Activated CD8-positive, alpha-beta memory T cell treated with anti-CD3 and anti-CD28 coated beads for 36 hours (primary cell): ENCODE measurements at regions not wholly inside any gene's neighbourhood (a gene's known extent, or its start where the extent isn't known, plus 50 kb on each side); places are given as distances from the start of the nearest gene placed in this dataset.

Source experiments
- CTCF ChIA-PET: fragments of 350-600 bp; sonication (Branson Sonifier 250); formaldehyde crosslinking; loops from one replicate; lab custom pipeline; 2021; ENCODE audit warnings: antibody characterized with exemption; lab: Charles Lee
- POLR2A ChIA-PET: fragments of 350-600 bp; sonication (Branson Sonifier 250); formaldehyde crosslinking; loops from one replicate; lab custom pipeline; 2021; ENCODE audit warnings: antibody characterized with exemption; lab: Charles Lee

GRCh38 chr1:103854279-103854678, 104.6 kb downstream of the AMY1C start:
- CTCF ChIA-PET: no interaction called here

DNA sequence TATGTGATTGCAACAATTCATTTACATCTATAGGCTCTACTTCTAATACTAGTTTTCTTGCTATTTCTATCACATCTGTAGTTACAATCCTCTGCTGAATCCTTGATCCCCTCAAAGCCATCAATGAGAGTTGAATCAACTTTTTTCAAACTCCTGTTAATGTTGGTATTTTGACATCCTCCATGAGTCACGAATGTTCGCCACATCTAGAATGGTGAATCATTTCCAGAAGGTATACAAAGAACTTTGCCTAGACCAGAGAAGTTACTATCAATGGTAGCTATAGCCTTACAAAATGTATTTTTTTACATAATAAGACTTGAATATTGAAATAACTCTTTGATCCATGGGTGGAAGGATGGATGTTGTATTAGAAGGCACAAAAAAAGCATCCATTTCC, 110.0 kb downstream of the AMY1C start:
- ChIA-PET CTCF (no interaction called here), POLR2A (no interaction called here)

More at GRCh38 chr1:103854279-103854678, 104.6 kb downstream of the AMY1C start:
- POLR2A ChIA-PET: no interaction called here

DNA sequence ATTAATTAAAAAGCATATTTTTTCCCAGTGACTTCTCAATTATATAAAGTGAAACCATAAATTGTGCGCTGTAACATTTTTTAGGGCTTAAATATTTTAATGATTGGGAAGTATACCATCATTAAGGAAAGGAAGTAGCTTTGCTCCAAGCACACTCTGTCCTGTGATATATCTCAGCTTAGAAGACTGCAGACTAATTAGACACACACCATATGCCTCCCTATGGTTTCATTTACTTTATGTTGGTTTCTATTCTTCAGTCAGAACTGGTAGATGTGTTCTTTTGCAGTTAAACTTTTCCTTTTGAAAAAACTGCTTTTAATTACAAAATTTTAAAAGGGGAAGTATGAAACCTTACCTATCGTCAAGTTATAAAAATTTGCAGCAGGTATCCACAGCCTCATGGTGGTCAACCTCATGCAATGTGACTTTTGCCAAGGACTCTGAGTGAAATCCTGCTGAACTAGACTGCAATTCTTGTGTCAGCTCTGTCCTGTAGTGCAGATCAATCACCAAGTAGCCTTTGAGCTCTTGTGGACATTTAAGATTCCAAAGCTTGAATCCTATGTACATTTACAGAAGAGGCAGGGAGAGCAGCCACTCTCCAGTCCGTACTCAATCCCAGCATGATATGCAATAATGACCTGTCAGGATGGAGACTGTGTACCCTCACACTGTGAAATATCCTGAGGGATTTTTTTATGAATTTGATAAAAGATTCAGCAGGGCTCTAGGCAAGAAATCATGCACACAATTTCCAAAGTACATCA, 149.1 kb downstream of the AMY1C start:
- ChIA-PET CTCF (no interaction called here), POLR2A (no interaction called here)

DNA sequence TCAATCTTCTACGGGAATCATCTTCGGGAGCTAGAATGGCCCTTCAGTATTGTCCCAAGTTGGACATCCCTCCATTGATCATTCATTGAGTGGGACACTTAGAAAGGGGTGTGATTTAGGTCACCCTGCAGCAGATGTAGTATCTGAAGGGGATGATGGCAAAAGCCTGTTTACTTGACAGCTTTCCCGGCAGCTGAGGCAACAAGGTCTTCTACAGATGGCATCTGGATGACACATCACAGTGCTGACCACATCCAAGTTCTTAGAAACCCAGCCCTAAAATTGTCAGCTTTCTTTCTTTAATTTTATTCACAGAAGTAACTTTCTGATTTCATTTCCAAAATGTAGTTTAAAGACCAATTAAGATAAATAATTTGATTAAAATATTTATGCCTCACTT, 150.3 kb downstream of the AMY1C start:
- ChIA-PET CTCF (no interaction called here), POLR2A (no interaction called here)

- POLR2A ChIA-PET: no interaction called here
- CTCF ChIA-PET: no interaction called here
Measured at GRCh38 chr1:103901072-103901471, 151.4 kb downstream of the AMY1C start.

DNA sequence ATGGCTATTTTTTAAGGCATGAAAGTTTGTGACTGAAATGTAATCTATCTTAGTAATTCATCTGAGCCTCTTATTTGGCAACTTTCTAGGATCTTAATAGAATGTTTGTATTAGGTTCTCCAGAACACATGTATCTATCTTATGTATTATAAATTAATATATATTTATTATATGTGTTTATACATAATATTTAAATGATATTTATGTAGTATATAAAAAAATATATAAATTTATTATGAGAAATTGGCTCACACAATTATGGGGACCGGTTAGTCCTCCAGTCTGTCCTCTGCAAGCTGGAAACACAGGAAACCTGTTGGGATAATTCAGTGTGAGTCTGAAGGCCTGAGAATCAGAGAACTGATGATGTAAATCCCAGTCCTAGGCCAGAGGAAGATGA, 155.7 kb downstream of the AMY1C start:
- ChIA-PET POLR2A (no interaction called here), CTCF (no interaction called here)

DNA sequence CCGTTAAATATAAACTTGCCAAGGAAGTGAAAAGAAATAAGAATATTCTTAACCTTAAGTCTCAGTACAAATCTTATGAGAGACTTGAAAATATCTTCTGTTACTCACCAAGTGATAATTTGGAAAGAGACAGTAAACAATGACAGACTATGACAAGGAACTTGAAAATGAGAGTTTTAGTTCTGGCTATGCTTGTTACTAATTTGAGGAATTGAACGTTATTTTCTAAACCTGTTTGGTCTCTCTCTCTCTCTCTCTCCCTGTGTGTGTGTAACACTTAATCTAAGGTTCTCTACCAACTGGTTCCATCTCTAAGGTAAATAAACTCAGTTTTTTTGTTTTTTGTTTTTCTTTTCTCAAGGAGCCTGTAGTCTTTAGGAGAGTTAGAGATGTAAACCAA, 161.8 kb downstream of the AMY1C start:
- CTCF ChIA-PET: no interaction called here
- POLR2A ChIA-PET: interaction anchor here (0.7 kb wide), 1 partner anchor 105 kb away, joined by 3 read pairs; no protein-coding TSS in a partner anchor

DNA sequence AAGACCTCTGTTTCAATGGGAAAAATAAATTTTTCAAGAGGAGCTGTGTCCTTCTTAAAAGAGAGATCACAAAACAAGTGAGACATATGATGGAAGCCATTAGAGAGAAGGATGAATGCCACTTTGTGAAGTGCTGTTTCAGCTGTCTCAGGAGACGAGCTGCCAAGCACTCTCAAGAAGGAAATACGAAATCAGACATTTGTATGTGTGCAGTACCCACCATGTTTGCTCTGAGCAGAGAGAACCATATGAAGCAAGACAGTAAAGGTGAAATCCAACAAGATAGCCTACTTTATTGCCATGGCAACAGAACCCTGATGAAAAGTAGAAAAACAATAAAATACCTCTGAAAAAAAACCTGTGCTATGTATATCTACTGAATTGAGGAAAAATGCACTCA, 168.1 kb downstream of the AMY1C start:
- ChIA-PET CTCF (no interaction called here), POLR2A (no interaction called here)

DNA sequence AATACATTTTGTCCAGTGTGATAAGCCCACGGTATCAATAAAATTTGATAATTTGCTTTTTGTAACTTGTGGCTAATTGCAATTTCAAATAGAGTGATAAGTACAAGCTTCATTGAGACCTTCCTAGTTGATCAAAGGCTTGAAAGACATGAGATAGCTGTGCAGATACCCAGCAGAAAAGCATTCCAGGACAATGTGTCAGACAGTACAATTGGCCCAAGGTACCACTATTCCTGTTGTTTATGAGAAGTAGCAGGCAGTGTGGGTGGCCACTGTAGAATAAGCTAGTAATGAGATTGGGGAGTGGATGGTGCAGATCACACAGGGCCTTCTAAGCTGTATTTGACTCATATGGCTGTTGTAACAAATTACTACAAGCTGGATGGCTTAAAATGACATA, 182.2 kb downstream of the AMY1C start:
- ChIA-PET CTCF (no interaction called here), POLR2A (no interaction called here)

- POLR2A ChIA-PET: no interaction called here
- CTCF ChIA-PET: no interaction called here
Measured at GRCh38 chr1:103937763-103938357, 188.2 kb downstream of the AMY1C start.

DNA sequence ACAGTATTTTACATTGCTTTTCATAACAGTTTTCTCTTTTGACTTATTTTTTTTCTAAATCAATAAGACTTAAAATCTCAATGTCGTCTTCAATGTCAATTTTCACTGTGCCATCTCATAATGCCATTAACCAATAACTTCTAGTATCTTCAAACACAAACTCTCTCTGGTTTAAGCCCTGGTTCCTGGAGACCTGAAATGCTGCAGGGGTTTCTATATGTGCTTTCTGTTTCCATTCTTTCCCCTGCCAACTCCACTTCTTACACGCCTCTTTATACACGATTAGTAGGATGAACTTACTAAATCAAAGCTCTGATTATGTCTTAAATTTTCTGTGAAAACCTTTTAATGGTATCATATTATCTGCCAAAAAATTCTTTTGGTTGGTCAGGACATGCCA, 191.4 kb downstream of the AMY1C start:
- POLR2A ChIA-PET: no interaction called here
- CTCF ChIA-PET: no interaction called here

DNA sequence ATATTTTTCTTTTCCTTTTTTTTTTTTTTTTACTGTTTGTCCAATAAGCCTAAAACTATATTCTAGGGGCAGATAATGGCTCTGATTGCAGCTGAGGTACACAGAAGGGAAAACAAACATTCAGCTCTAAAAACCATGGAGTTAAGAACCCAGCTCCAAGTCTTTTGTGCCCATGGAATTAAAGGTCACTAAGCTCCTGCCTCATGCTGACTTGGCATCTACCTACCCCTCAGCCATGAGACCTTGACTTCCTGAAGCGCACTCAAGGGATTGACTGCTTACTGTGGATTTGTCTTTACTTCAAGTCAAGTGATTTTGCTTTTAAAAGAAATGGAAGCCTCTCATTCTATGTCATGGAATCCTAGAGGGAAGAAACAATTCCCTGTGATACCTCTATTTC, 192.3 kb downstream of the AMY1C start:
- ChIA-PET POLR2A (no interaction called here), CTCF (no interaction called here)

DNA sequence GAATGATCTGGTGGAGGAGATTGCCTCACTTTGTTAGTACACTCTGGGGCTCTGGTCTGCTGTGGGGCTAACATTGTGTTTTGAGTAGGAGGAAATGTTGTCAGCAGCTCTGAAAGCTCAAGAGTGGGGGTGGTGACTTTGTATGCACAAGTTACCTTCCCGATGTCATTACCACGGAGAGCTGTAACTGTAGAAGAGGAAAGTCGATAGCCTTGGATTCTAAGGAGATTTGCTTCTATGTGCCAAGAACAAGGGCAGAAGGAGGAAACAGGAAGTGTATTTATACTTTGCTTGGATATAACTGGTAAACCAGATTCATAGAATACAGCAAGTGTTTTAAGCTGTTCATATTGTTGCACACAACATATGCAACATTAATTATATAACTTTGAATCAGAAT, 196.1 kb downstream of the AMY1C start:
- POLR2A ChIA-PET: no interaction called here
- CTCF ChIA-PET: no interaction called here

DNA sequence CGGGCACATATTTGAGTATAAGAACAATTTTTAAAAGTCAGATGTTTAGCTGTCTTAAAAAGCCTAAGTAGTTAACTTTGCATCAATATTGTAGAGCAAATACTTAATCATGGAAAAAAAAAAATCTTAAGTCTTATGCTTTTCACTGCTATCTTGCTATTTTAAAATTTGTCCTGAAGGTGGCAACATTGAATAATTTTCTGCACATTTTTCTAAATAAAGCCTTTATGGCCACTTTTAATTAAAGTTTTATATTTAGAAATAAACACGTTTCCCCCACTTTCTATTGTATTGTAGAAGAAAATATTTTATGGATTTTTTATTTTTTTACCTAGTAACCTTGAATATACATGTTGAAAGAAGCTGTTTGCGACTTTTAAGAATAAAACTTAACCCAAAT, 198.8 kb downstream of the AMY1C start:
- ChIA-PET POLR2A (no interaction called here), CTCF (no interaction called here)

- CTCF ChIA-PET: no interaction called here
- POLR2A ChIA-PET: no interaction called here
Measured at GRCh38 chr1:103949779-103950178, 200.1 kb downstream of the AMY1C start.

DNA sequence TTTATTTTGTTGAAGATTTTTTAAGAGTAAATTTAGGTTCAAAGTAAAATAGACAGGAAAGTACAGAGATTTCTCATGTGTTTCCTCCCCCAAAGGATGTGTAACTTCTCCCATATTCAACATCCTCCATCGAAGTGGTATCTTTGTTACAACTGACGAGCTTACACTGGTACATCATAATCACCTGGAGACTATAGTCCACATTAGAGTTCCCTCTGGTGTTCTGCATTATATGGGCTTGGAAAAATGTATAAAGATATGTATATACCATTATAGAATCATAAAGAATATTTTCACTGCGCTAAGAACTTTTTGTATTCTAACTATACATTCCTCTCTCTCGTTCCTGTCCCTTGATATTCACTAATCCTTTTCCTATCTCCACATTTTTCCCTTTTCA, 203.7 kb downstream of the AMY1C start:
- POLR2A ChIA-PET: no interaction called here
- CTCF ChIA-PET: no interaction called here

DNA sequence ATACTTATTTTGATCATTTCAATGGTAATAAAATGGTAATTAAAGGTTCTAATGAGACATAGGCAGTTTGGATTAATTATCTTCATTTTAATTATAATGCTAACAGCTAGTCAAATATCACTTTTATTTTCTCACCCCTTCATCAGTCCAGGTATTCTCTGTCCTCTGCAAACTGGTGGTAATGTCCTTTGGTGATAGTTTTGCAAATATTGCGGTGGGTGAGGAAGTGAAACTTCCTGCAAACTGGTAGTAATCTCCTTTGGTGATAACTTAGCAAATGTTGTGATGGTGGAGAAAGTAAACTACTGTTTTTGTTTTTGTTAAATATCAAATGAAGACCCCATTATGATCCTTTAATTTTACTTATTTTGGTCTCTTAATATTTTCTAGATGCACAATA, 209.0 kb downstream of the AMY1C start:
- ChIA-PET CTCF (no interaction called here), POLR2A (no interaction called here)

DNA sequence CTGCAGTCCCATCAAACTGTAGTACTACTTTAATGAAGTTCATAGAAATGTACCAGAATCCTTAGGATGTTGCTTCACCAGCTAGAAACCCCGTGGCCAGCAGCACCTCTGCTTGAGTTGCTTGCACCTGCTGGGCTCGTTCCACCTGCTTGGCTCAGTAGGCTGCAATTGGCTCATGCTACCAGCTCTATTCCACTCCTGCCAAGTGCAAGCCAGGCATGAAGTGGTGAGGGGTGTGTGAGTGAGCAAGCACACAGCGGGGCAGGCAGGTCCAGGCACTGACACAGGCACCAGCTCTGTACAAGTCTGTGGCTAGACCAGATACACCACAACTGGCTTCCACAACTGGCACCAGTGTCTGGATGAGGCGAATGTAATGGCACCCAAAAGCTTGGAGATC, 209.9 kb downstream of the AMY1C start:
- CTCF ChIA-PET: no interaction called here
- POLR2A ChIA-PET: no interaction called here

DNA sequence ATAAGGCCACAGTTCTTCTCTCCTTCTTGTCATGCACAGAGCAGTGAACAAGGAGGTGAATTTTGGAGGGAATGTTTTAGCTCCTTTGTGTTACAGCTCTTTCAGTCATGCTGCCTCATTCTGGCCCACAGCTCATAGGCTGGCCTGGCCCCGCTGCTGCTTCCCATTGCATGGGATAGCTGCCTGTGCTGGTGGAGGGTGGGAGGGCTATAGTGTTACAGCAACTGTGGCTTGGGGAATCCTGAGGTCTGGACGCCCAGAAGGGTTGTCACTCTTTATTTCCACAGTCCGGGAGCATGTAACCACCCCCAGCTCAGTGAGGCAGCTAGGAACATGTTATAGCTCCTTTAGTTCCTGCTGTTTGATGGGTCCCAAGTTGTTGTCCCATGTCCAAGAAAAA, 210.3 kb downstream of the AMY1C start:
- CTCF ChIA-PET: no interaction called here
- POLR2A ChIA-PET: no interaction called here

GRCh38 chr1:103960710-103961109, 211.0 kb downstream of the AMY1C start:
- CTCF ChIA-PET: no interaction called here
- POLR2A ChIA-PET: no interaction called here

DNA sequence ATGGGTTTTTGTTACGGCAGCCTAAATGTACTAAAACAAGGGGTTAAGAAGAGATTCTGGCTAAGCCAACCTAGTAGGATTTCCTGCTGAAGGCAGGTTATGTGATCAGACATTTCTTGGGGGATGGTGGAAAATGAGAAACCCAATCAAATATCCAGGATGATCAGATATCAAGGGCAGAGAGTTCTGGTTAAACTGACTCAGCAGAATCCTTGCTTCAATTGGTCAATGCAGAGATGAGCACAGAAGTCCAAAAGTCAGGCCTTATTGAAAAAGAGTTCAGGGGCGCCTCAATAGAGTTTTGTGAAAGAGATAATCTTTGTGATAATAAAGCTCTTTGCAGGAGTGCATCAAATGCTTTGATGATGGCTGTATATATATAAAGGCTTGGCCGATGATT, 237.1 kb downstream of the AMY1C start:
- ChIA-PET POLR2A (no interaction called here), CTCF (no interaction called here)

DNA sequence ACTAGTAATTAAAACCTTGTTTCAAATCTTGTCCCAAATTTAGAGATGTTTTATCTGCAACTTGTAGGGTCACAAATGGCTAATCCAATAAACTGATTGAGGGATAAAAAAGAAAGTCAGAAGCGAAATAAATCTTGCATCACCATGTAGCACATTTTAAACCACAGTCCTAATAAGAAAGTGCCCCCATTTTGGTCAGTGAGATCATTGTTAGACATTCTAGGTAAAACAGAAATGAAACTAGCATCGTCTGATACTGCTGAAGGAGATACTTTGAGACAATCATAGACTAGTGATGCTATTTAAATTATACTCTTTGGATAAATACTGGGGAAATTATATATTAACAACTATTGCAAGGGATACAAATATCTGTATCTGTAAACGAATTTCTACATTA, 247.9 kb downstream of the AMY1C start:
- ChIA-PET POLR2A (no interaction called here), CTCF (no interaction called here)
